Glomerular endothelial cell (primary cell): ENCODE measurements at regions not wholly inside any gene's neighbourhood (a gene's known extent, or its start where the extent isn't known, plus 50 kb on each side); places are given as distances from the start of the nearest gene placed in this dataset.
"Not testable (repeated sequence)": the region's sequence is repeated elsewhere in the genome, so short reads cannot be mapped to it uniquely, and the experiment has no call there.

Experiments
- DNase-seq: peaks from one replicate; pipeline ENCODE4 v3.0.0-alpha.2; 2011; ENCODE audit warnings: low read depth, low spot score; ENCODE audit errors: extremely low read depth

DNA sequence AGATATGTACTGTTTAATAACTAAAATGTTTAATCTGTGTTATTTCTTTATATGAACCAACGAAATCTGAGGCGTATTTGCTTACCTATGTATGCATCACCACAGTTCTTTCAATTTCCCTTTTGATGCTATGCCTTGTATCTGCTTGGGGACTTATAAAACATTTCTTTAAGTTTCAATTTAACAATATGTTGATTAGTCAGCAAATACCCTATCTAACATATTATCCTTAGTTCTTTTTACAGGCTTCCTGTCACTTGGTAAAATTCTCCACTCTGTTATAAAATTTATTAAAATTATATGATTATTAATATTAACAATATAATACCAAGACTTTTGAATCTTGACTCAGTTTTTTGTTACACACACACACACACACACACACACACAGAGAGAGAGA is 174.3 kb downstream of the CPS1 start:
- no peak for DNase-seq

GRCh38 chr2:210746826-210747225 is 190.4 kb downstream of the CPS1 start:
- not testable (repeated sequence) for DNase-seq

- DNase-seq, result no peak
These were observed 196.1 kb downstream of the CPS1 start for GRCh38 chr2:210752532-210752931.

DNA sequence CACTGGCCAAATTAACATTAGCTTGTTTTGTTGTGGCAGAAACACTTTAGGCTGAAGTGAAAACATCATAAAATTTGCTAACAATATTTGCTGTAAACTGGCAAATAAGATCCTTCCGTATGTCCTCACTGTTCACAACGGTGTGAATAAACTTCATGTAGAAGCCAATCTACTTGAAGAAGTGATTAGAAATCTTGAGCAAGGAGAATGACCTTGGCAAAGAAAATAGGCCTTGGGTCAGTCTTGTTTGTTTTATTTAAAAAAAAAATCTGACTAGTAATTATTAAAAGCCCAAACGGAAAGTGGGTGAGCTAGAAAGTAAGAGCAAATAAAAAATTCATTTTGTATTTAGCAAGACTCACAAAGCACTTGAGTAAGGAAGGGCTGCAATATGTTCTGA is 197.0 kb downstream of the CPS1 start:
- no peak for DNase-seq

- DNase-seq, result no peak
These were observed 200.5 kb downstream of the CPS1 start for GRCh38 chr2:210756855-210757254.

DNA sequence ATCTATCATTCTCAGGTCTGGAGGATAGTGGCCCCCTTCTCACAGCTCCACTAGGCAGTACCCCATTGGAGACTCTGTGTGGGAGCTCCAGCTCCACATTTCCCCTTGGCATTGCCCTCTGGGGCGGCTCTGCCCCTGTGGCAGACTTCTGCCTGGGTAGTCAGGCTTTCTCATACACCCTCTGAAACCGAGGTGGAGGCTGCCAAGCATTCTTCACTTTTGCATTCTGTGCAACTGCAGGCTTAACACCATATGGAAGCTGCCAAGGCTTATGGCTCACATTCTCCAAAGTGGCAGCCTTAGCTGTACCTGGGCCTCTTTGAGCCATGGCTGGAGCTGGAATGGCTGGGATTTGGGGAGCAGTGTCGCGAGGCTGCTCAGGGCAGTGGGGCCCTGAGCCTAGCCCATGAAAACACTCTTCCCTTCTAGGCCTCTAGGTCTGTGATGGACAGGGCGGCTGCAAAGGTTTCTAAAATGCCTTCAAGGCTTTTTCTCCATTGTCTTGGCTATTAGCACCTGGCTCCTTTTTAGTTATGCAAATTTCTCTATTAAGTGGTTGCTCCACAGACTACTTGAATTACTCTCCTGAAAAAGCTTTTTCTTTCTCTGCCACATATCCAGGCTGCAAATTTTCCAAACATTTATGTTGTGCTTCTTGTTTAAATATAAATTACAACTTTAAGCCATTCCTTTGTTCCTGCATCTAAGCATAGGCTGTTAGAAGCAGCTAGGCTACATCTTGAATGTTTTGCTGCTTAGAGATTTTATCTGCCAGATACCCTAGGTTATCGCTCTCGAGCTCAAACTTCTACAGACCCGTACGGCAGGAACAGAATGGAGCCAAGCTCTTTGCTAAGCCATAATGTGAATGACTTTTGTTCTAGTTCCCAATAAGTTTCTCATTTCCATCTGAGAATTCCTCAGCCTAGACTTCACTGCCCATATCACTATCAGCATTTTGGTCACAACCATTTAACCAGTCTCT is 206.5 kb downstream of the CPS1 start:
- DNase-seq, result no peak

- DNase-seq, result no peak
These were observed 212.0 kb downstream of the CPS1 start for GRCh38 chr2:210768329-210768910.

GRCh38 chr2:210776756-210777155 is 220.4 kb downstream of the CPS1 start:
- DNase-seq, result no peak

GRCh38 chr2:210782222-210782621 is 225.8 kb downstream of the CPS1 start:
- no peak for DNase-seq

GRCh38 chr2:210787831-210788230 is 231.4 kb downstream of the CPS1 start:
- DNase-seq, result not testable (repeated sequence)

GRCh38 chr2:210792000-210792399 is 235.6 kb downstream of the CPS1 start:
- no peak for DNase-seq

DNA sequence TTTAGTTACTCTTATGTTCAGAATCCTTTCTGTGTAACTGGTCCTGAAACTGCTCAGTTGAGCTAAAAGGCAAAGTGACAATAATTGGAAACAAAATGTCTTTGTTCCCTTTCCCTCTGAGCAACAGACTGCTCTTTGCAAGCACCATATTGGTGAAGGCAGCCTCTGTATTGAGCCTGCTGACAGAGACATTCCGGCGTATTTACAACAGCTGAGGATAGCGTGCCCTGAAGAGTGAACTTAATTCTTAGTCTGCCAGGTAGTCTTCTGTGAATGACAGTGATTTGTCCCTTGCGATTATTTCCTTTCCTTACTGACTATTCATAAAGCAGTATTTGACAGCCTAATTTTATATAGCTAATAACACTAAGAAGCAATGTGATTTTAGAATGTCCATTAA is 239.1 kb downstream of the CPS1 start:
- DNase-seq, result no peak

DNA sequence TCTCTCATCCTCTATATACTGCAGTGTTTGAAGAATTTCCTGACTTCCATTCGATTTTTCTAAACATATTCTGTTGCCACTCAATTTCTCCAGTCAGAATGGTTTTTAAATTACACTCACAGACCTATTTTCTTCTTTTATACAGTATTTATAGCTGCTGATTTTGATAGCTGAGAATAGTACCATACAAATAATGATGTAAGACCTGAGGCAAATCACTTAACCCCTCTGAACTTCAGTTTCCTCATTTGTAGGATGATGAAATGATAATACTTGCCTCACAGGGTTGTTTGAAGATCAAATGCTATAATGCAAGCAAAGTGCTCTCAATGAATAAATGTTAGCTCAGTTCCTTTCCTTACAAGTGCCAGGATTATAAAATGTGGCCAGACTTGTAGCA is 241.8 kb downstream of the CPS1 start:
- no peak for DNase-seq

DNA sequence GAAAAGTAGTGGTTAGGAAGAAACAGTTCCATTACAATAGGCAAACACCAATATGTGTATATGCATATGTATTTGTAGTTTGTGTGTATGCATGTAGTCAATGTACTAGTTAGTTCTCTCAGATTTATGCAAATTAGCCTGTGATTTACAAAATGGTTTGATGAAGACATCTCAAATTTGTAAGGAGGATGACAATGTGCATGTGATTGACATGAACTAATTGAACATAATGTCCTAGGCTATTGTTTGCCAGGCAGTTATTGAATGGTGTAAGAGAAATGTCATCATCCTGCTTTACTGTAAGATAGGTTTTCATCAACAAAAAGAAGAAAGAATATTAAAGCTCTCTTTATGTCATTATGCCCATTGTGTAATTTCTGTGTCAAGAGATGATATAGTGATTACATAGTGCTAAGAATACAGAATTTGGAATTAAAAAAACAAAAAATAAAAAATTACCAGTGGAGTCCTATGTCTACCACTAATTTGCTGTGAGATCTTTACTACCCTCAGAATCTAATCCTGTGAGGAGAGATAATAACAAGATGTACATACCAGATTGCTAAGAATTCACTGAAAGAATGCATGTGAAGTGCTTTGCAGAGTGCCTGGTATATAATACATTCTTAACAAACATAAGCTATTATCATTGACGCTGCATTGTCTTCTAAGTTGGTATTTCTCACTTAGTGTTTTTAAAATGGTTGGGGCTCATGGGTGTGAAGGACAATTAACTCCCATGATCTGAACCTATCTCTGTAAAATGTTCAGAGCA is 258.0 kb downstream of the CPS1 start:
- no peak for DNase-seq

GRCh38 chr2:210816769-210817168 is 260.4 kb downstream of the CPS1 start:
- no peak for DNase-seq

DNA sequence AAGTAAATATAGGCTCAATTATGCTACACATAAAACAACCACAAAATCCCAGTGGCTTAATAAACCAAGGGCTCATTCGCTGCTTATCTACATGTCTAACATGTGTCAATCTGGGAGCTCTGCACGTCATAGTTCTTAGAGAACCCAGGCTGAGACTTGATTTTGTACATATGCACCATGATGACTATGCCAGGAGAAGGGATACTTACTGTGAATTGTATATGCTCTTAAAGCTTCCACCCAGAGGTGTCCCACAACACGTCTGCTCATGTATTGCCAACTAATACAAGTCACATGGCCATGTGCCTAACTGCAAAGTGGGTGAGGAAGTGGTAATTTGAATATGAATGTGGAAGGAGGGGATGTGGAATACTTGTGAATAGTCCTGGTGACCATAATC is 262.1 kb downstream of the CPS1 start:
- DNase-seq, result no peak

GRCh38 chr2:210833403-210833802 is 277.0 kb downstream of the CPS1 start:
- DNase-seq, result no peak

- DNase-seq, result no peak
These were observed 282.6 kb downstream of the CPS1 start for GRCh38 chr2:210839034-210839433.

DNA sequence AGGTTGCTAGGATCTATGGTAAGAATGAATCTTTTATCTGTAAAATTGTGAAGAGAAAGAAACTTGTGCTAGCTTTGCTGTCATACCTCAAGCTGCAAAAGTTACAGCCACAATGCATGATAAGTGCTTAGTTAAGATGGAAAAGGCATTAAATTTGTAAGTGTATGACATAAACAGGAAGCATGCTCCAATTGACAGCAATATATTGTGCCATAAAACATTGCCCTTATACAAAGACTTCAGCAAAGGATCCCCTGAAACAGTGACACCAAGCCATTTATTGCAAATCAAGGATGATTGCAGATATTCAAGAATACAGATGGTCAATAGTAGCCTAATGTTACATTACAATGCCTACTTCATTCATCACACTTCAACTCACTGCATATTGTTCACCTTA is 283.1 kb downstream of the CPS1 start:
- DNase-seq, result no peak

GRCh38 chr2:210842896-210843295 is 286.5 kb downstream of the CPS1 start:
- DNase-seq, result no peak

DNA sequence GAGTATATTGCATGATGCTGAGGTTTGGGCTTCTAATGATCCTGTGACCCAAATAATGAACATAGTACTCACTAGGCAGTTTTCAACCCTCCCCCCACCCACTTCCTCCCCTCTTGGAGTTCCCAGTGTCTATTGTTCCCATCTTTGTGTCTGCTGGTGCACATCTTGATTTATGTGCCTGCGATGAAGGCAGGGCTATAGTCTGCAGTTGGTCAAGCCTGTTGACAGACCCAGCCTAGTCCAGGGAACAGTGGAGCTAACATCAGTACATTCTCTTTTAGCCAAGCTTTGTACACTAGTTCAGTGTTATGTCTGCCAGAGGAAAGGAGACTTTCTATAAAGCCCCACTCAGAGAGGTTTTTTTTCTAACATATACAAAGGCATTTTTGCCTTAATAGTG is 287.6 kb downstream of the CPS1 start:
- no peak for DNase-seq
